SJCRH30 (cell line): ENCODE measurements at regions not wholly inside any gene's neighbourhood (a gene's known extent, or its start where the extent isn't known, plus 50 kb on each side); places are given as distances from the start of the nearest gene placed in this dataset.

Experiments used
- DNase-seq, 2 experiments: peaks; one replicate each; pipeline ENCODE4 v3.0.0-alpha.2; 2015 to 2020
- H3K27ac ChIP-seq: fragments of 250-450 bp; sonication (Bioruptor Pico); 2 replicates; pipeline ENCODE4 v1.5.1; 2020; ENCODE audit warnings: mild to moderate bottlenecking, moderate library complexity
- H3K27me3 ChIP-seq: fragments of 250-450 bp; sonication (Bioruptor Pico); 2 replicates; pipeline ENCODE4 v1.5.1; 2020; ENCODE audit warnings: mild to moderate bottlenecking, moderate library complexity
- H3K36me3 ChIP-seq: fragments of 250-450 bp; sonication (Bioruptor Pico); 2 replicates; pipeline ENCODE4 v1.5.1; 2020; ENCODE audit warnings: mild to moderate bottlenecking, moderate library complexity
- H3K4me1 ChIP-seq: fragments of 250-450 bp; sonication (Bioruptor Pico); 2 replicates; pipeline ENCODE4 v1.5.1; 2020; ENCODE audit warnings: mild to moderate bottlenecking, moderate library complexity
- H3K4me3 ChIP-seq: fragments of 250-450 bp; sonication (Bioruptor Pico); 2 replicates; pipeline ENCODE4 v1.5.1; 2020; ENCODE audit warnings: mild to moderate bottlenecking, moderate library complexity
- H3K9me3 ChIP-seq: fragments of 250-450 bp; sonication (Bioruptor Pico); replicated peaks from 2 replicates; pipeline ENCODE4 v1.5.1; 2020; ENCODE audit warnings: mild to moderate bottlenecking, moderate library complexity

DNA sequence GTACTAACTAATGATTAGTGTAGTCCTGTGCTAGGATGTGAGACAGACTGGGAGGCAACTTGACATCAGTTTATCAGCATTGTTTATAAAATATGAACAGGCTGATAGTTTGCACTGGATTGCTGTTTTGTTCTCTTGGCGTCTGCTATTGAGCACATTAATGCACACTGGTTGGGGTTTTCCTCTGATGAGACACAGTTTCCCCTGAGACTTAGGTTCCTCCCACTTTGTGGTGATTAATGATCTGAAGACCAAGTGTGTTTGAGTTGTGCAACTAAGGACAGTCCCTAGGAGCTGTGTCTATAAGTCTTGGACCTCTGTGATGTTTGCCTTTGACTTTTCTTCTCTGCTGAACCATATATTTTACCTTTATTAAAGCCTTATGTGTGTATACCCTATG lies 1015.4 kb downstream of the AMY1C start:
- no peaks in the 10 kb centered on the region for H3K9me3 ChIP-seq
- no peak for DNase-seq
- no peak overlapping the region for H3K4me3 ChIP-seq
- H3K27ac ChIP-seq = no peak overlapping the region
- no peaks in the 10 kb centered on the region for H3K4me1 ChIP-seq
- no peaks in the 10 kb centered on the region for H3K36me3 ChIP-seq
- no peaks in the 10 kb centered on the region for H3K27me3 ChIP-seq

DNA sequence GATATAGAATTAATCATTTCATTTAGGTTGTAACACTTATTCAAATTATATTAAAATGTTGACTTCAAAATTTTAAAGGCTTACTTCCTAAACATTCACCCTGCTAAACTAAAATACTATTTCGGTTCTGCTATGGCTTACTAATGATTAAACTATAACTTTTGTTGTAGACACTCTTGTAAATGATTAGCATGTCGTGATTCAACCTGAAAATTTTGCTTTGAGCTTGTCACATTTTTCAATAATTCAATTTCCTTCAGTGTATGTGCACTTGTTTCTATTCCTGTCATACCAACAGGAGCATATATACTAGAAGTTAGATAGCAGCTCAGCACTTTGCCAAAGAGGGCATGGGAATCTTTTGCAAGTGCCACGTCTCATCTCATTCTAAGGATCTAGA lies 1018.8 kb downstream of the AMY1C start:
- no peak for DNase-seq
- H3K9me3 ChIP-seq = no peaks in the 10 kb centered on the region
- no peak overlapping the region for H3K4me3 ChIP-seq
- H3K36me3 ChIP-seq = no peaks in the 10 kb centered on the region
- no peaks in the 10 kb centered on the region for H3K4me1 ChIP-seq
- no peak overlapping the region for H3K27ac ChIP-seq
- H3K27me3 ChIP-seq = no peaks in the 10 kb centered on the region

DNA sequence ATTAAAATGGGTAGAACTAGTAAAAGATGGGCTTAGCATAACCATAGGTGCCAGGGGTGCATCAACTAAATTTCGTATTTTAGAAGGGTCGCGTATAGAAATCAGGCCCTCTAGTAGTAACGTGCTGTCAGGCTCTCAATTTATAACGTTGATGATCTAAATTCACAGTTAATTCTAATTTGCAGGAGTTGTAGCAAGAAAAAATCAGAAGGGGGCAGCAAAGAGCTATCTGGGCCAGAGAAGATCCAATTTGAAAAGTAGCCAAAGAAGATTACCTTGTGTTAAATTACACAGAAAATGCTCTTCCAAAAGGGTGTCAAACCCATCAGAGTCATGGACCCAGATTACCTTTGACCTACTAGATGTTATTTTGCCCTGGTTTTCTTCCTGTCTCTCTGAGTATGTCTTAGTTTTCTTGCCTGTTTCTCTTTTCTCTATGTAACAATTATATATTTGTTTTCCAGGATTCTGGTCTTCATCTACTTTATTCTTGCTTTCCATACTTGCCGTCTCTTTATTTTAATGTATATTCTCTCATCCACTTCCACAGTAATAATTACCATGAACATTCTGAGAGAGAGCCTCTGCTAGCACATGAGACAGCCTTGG lies 1030.9 kb downstream of the AMY1C start:
- Histone ChIP-seq H3K4me1 (no peaks in the 10 kb centered on the region), H3K4me3 (no peak overlapping the region), H3K9me3 (no peaks in the 10 kb centered on the region), H3K27ac (no peak overlapping the region), H3K27me3 (no peaks in the 10 kb centered on the region), H3K36me3 (no peaks in the 10 kb centered on the region)
- peak in 1 of 2 experiments; percentile 47 for DNase-seq

DNA sequence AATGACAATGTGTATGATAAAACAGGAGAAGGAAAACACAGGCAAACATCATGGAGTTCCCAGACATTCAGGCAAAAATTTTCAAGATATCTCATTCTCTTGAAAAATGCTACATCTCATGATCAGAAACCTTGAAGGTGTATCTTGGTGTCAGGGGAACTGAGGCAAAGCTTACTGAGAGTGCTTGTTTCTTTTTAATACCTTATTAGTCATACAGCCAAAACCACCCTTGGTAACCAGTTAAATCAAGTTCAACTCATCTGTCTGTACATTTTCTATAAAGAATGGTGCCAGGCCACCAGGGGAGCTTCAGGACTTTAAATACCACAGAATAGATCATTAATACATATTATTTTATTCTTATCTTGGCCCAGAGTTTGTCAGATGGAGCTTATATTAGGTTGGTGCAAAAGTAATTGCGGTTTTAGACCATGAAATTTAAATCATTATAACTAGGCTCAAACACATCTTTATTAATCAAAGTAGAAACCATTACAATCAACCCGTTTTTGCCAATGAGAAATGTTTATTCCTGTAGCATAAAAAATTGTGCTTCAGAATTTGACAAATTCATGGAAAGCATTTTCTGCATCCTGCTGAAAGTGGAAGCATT lies 1036.0 kb downstream of the AMY1C start:
- no peaks in the 10 kb centered on the region for H3K9me3 ChIP-seq
- DNase-seq = no peak
- no peak overlapping the region for H3K4me3 ChIP-seq
- no peaks in the 10 kb centered on the region for H3K27me3 ChIP-seq
- no peak overlapping the region for H3K27ac ChIP-seq
- H3K4me1 ChIP-seq = no peaks in the 10 kb centered on the region
- no peaks in the 10 kb centered on the region for H3K36me3 ChIP-seq

DNA sequence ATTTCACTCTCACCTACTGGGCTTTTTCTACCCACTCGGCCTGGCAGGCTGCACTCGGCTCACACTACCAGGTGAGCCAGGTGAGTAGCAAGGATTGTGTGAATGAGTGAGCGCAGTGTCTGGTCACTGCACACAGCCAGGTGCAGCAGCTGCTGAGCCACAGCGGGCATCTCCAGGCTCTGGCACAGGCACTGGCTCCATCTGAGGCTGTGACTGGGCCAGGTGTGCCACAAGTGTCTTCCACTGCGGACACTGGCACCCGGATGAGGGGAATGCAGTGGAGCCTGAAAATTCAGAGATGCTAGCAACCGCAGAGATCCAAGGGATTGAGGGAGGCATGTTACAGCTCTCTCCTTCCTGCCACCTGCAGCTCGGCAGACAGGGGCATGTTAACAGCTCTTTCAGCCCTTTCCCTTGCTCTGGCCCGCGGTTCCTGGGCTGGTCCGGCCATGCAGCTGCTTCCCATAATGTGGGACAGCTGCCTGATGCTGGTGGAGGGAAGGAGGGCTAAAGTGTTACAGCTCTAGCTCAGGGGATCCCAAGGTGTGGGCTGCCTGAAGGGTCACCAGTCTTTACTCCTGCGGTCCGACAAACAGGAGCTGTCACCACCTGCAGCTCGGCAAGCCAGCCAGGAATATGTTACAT lies 1038.3 kb downstream of the AMY1C start:
- DNase-seq = no peak
- H3K36me3 ChIP-seq = no peaks in the 10 kb centered on the region
- H3K27ac ChIP-seq = no peak overlapping the region
- H3K4me3 ChIP-seq = no peak overlapping the region
- no peaks in the 10 kb centered on the region for H3K9me3 ChIP-seq
- no peaks in the 10 kb centered on the region for H3K4me1 ChIP-seq
- no peaks in the 10 kb centered on the region for H3K27me3 ChIP-seq

DNA sequence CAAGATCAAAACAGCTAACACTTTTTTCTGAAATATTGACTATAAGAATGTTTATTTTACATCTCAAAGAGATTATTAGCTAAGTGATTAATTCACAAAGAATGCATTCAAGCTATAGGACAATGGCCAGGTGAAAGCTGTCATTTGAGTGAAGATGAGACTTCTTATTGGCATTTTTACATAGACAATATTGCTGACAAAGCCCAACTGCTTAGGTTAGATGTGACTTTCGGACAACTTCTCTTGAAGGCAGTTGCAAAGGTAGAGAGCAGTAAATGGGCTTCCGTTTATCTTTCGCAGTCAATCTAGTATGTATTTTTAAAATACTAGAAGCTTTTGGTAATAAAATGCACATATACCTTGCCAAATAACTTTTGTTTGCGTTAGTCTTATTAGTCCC lies 1041.3 kb downstream of the AMY1C start:
- Histone ChIP-seq H3K9me3 (no peaks in the 10 kb centered on the region), H3K36me3 (no peaks in the 10 kb centered on the region), H3K4me1 (no peaks in the 10 kb centered on the region), H3K4me3 (no peak overlapping the region), H3K27me3 (no peaks in the 10 kb centered on the region), H3K27ac (no peak overlapping the region)
- DNase-seq = no peak

DNA sequence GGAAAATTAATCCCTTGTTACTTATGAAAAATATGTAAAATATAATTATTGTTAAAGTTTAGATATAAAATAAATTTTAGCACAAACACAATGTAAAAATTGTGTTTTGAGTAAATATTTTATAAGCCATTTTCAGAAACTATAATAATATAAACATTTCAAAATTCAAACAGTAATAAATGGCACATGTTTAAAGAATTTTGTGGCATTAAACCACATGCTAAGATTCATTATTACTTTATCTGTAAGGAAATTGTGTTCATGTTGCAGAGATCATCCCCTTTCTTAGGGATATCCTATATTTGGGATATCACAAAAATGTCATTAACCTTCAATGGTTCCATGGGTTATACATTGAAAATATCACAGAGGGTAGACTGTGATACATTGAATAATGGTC lies 1044.3 kb downstream of the AMY1C start:
- H3K4me3 ChIP-seq = no peak overlapping the region
- H3K36me3 ChIP-seq = no peaks in the 10 kb centered on the region
- no peak overlapping the region for H3K27ac ChIP-seq
- H3K27me3 ChIP-seq = no peaks in the 10 kb centered on the region
- no peaks in the 10 kb centered on the region for H3K4me1 ChIP-seq
- DNase-seq = no peak
- no peaks in the 10 kb centered on the region for H3K9me3 ChIP-seq

DNA sequence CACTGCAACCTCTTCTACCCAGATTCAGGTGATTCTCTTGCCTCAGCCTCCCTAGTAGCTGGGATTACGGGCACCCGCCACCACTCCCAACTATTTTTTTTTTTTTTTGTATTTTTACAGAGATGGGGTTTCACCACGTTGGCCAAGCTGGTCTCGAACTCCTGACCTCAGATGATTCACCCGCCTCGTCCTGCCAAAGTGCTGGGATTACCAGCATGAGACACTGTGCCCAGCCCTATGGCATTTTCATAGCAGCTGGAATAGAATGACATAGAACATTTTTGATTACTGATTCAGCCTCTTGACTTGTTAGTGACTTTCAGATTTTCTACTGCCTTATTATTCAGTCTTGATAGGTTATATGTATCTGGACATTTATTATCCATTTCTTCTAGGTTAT lies 1046.2 kb downstream of the AMY1C start:
- no peak for DNase-seq
- no peak overlapping the region for H3K27ac ChIP-seq
- no peak overlapping the region for H3K4me3 ChIP-seq
- no peaks in the 10 kb centered on the region for H3K9me3 ChIP-seq
- H3K36me3 ChIP-seq = no peaks in the 10 kb centered on the region
- no peaks in the 10 kb centered on the region for H3K4me1 ChIP-seq
- no peaks in the 10 kb centered on the region for H3K27me3 ChIP-seq

DNA sequence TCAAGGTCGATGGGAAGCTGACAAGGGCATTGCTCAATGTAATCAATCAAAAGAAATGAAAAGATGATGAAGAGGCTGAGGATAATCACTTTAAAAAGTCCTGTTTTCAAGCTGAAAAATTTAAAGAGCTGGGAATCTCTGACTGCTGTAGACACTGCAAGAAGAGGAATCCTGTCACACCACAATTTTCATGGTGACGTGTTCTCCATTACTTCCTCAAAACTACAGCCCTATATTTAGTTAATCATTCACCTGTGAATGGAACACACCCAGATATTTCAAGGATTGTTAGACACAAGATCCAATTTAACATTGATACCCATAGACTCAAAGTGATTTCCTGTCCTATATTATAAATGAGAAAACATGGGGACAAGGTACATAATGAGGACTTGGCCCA lies 1048.3 kb downstream of the AMY1C start:
- no peaks in the 10 kb centered on the region for H3K4me1 ChIP-seq
- DNase-seq = no peak
- no peaks in the 10 kb centered on the region for H3K36me3 ChIP-seq
- no peaks in the 10 kb centered on the region for H3K27me3 ChIP-seq
- H3K4me3 ChIP-seq = no peak overlapping the region
- H3K27ac ChIP-seq = no peak overlapping the region
- no peaks in the 10 kb centered on the region for H3K9me3 ChIP-seq

DNA sequence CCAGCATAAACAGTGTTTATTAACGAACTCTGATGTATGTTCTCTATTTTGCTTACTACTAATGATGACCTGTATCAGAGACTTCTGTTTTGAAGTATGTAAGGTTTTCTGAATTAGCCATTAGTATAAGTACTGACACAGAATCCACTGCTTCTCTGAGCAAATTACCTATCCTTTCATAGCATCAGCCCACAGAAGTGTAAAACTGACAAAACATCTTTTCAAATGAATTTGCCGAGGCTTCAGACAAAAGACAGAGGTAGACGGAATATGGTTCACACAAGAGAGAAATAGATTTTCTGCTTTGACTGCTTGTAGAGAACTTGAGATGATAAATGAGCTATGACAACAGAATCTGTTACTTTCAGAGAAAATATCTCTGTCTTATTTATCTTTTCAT lies 1051.6 kb downstream of the AMY1C start:
- no peaks in the 10 kb centered on the region for H3K9me3 ChIP-seq
- no peak overlapping the region for H3K4me3 ChIP-seq

DNA sequence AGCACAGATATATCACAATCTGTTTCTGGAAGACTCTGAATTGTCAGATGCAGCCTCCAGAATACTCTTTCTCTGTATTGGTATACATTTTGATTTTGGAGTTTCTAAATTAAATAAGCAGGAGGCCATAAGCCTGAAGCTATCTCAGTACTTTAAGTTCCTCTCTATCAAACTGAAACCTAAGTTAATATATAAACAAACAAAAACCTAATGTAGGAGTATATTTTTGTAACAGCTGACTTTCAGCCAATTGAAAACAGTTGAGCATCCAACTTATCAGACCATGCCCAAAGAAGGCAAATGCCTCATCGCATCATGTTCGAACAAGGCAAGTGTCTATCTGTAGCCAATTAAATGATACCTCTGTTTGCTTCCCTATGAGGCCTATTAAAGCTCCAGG lies 1054.4 kb downstream of the AMY1C start:
- Histone ChIP-seq H3K36me3 (no peaks in the 10 kb centered on the region), H3K27ac (no peak overlapping the region), H3K9me3 (no peaks in the 10 kb centered on the region), H3K4me1 (no peaks in the 10 kb centered on the region), H3K4me3 (no peak overlapping the region), H3K27me3 (no peaks in the 10 kb centered on the region)
- no peak for DNase-seq

More for the DNA sequence above, 1051.6 kb downstream of the AMY1C start:
- H3K4me1 ChIP-seq = no peaks in the 10 kb centered on the region
- no peaks in the 10 kb centered on the region for H3K36me3 ChIP-seq
- H3K27me3 ChIP-seq = no peaks in the 10 kb centered on the region
- DNase-seq = no peak
- H3K27ac ChIP-seq = no peak overlapping the region

DNA sequence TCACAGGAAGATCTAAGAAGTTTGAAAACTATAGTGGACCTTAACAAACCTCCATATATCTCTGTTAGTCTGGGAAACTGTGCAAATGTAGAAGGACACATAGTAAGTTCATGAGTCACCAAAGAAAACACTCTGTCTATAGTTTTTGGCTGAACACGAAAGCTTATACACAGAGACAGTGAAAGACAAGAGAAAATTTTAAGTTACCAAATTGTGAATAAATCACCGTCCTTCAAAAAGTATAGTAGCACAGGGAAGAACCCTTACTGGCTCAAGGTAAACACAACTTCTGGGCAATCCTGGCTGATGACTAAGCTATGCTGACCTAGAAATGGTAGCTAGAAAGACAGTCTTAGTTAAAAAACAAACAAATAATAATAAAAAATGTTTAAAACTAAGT lies 1057.9 kb downstream of the AMY1C start:
- Histone ChIP-seq H3K4me1 (no peaks in the 10 kb centered on the region), H3K4me3 (no peak overlapping the region), H3K27ac (no peak overlapping the region), H3K36me3 (no peaks in the 10 kb centered on the region), H3K27me3 (no peaks in the 10 kb centered on the region), H3K9me3 (0 out of 2 replicates have a peak, but pooled peaks cover 3% of the 10 kb centered on the region)
- DNase-seq = no peak

DNA sequence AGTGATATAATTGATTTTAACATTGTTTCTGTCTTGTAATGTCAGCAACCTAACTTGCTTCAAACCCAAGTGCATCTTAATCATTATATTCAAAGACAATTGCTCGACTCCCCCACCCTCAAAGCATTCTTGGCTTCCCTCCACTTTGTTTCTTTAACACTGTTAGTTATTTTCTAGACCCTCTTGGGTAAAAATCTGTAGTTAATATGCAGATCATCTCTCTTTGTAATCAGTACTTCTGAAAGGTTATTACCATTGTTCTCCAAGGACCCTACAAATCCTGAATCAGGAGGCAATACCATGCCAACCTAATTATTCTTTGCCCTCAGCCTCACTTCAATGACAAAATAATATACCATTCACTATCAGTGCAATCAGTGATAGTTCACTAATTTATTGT lies 1075.7 kb downstream of the AMY1C start:
- Histone ChIP-seq H3K4me1 (no peaks in the 10 kb centered on the region), H3K4me3 (no peak overlapping the region), H3K27ac (no peak overlapping the region), H3K9me3 (no peaks in the 10 kb centered on the region), H3K27me3 (no peaks in the 10 kb centered on the region), H3K36me3 (no peaks in the 10 kb centered on the region)
- DNase-seq = no peak

DNA sequence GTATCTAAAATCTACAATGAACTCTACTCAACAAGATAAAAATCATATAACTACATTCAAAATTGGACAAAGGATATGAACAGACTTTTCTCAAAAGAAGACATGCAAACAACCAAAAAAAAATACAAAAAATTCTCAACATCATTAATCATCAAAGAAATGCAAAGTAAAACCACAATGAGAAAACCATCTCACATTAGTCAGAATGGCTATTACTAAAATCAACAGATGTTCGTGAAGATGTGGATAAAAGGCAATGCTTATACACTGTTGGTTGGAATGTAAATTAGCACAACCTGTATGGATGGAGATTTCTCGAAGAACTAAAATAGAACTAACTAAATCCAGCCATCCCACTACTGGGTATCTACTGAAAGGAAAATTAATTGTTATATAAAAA lies 1080.8 kb downstream of the AMY1C start:
- no peak for DNase-seq

DNA sequence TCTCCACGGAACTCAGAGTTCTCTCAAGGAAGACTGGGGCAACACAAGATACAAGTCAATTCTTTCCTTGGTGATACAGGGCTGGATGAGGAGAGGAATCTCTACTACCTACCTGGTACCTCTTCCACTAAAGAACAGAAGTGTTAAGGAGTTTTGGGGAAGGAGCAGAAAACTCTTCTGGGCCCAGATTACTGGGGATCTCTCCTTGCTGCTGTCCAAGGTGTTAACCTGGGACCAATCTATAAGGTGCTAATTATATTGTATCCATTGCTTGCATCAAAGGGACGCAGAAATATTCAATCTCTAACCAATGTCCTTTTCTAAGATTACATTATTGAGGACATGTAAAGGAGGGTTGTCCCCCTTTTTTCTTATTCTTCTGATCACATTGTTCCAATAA lies 1102.5 kb downstream of the AMY1C start:
- H3K9me3 ChIP-seq = no peaks in the 10 kb centered on the region
- H3K36me3 ChIP-seq = no peaks in the 10 kb centered on the region
- H3K27ac ChIP-seq = no peak overlapping the region
- H3K4me3 ChIP-seq = no peak overlapping the region
- H3K27me3 ChIP-seq = no peaks in the 10 kb centered on the region
- no peaks in the 10 kb centered on the region for H3K4me1 ChIP-seq
- no peak for DNase-seq

More for the DNA sequence above, 1080.8 kb downstream of the AMY1C start:
- Histone ChIP-seq H3K9me3 (no peaks in the 10 kb centered on the region), H3K27ac (no peak overlapping the region), H3K4me3 (no peak overlapping the region), H3K4me1 (no peaks in the 10 kb centered on the region), H3K36me3 (no peaks in the 10 kb centered on the region), H3K27me3 (no peaks in the 10 kb centered on the region)

DNA sequence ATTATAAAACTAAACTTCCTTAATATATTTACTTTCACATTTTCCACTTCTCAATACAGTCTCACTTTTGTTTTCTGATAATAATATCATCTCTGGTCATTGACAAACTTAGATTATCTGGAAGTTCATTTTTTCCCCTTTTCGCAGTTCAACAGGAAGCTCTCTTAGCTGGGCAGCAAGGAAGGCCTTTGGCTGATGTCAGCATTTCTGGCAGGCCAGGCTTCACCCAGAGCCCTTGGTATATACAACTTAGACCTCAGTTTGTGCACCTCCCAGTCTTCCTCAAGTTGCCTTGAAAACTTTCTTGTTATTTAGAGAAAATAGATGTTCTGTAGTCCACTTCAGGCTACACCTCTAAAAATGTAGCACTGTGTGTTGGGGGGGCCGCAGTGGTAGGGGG lies 1103.6 kb downstream of the AMY1C start:
- DNase-seq = no peak
- Histone ChIP-seq H3K4me1 (no peaks in the 10 kb centered on the region), H3K9me3 (no peaks in the 10 kb centered on the region), H3K36me3 (no peaks in the 10 kb centered on the region), H3K27me3 (no peaks in the 10 kb centered on the region), H3K27ac (no peak overlapping the region), H3K4me3 (no peak overlapping the region)
